Left colon (tissue), 2 donors: ENCODE measurements at regions not wholly inside any gene's neighbourhood (a gene's known extent, or its start where the extent isn't known, plus 50 kb on each side); places are given as distances from the start of the nearest gene placed in this dataset.

ENCODE experiments used
- ATAC-seq: fragments of 200-7000 bp; cut with Tn5 transposase; one replicate; pipeline ENCODE4 v1.9.1; 2020; ENCODE audit warnings: mild to moderate bottlenecking, moderate library complexity
- DNase-seq, 2 donors: peaks; one replicate each; pipeline ENCODE4 v3.0.0-alpha.2; 2020
- intact Hi-C, 2 donors: fragments of 100-400 bp; cut with DNase I in 1 of 2; cut with micrococcal nuclease in 1 of 2; formaldehyde crosslinking; loops; one replicate each; pipeline versions ENCODE4 v1.11.2 to v1.14.0; 2022; cut with DNase I, micrococcal nuclease
- donor health status: DM: no; HTN: no; CAD: no.
- donor health status: DM: yes; HTN: yes; CAD: no.

DNA sequence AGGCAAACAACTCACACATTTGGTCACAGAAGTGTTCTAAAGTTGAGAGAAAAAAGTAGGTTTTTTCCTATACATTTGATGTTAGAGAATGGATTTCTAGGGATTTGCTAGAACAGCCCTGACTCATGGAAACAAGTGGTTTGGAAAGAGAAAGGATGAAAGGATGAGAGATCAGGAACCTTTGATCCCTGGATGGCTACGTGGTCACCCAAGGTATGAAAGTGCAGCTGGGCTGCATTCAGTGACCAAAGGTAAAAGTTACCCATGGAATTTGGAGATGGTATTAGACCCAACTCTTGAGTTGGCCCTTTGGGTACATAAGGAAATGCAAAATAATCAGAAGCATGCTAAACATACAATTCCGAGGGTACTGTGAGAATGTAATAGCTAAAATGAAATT lies 61.3 kb upstream of the SPIN1 start:
- DNase-seq: no peak
- intact Hi-C loops: no loop called here
- ATAC-seq: no peak

DNA sequence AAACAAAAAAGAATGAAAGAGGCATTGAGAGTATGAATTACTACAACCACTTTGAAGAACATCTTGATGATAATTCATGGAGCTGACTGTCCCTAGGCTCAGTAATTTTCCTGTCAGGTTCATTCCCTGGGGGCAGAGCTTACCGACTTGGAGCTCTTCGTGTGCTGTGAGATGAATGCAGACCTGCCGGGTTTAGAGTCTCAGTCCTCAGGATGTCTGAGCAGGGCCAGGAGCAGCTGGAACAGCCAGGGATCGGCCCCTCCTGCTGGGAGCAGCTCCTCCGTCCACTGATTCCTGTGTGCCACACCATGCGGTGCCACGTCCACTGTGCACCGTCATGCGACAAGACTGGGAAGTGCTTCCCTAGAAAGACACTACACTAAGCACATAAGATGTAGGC lies 62.2 kb upstream of the SPIN1 start:
- DNase-seq (no peak), ATAC-seq (no peak)
- intact Hi-C loops: no loop called here

DNA sequence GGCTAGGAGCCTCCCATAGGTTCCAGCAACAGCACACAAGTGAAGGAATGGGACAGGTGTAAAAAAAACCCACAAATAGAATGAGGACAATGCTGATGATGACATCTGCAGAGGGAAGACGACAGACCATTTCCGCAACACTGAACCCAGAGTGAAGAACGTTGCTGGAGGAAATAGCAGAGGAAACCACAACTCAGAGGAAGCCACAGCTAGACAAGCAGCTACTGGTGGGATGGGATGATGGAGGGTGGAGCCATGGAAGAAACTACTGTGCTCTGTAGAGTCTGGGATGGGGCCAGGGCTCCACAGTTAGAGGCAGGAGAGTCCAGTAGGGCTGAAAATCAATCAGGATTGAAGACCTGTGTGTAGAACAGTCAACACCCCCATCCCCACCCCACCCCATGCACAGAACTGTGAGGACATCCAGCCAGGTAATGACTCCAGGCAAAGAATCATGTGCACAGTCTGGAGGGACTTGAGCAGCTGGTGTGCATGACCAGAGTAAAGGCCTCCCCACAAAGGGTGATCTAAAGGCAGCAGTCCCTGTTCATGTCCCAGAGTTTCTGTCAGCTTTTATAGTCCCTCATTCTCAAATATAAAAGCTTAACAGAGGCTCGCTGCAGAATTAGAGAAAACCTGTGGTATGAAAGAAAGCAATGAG lies 65.2 kb upstream of the SPIN1 start:
- peak; percentile 10 to 32 for DNase-seq
- intact Hi-C loops: no loop called here
- no peak for ATAC-seq

DNA sequence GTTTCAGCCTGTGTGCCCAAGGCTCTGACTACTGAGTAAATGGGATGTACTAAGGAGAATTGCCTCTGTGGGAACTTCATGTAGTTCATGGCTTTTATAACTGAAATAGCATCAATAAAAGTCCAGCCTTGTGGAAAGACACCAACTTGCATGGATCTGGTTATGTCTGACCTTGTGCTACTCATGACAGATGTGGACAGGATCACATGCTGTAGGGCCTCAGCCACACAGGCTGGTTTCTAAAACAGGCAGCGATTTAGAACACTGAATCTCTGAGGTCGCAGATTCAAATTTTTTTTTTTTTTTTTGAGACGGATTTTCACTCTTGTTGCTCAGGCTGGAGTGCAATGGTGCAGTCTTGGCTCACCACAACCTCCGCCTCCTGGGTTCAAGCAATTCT lies 66.5 kb upstream of the SPIN1 start:
- ATAC-seq: no peak
- intact Hi-C loops: no loop called here
- no peak for DNase-seq

DNA sequence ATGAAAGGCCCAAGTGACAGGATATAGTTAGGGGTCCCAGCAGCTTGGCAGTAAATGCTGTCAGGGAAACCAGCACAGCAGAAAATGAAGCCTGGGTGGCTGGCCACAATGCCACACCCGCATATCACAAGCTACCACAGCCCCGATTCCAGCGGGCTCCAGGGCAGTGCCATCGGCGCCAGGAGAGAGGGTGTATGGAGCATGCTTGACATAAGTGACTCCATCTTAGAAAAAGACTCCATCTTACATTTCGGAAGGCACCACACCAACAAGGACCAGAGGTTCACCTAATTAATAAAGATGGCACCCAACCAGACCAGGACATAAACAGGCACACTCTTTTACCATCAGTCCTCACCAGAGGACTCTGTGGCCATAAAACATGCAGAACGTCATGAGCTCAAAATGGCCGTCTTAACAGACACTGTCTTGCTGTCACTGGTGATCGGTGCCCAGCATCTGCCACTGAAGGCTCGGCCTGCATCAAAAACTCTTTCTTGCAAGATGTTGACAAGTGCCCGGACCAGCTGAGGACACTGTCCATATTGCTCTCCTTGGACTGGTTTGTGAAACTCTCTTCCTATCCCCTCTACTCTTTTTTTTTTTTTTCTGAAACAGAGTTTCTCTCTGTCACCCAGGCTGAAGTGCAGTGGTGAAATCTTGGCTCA lies 67.4 kb upstream of the SPIN1 start:
- ATAC-seq: no peak
- intact Hi-C loops: no loop called here
- DNase-seq: no peak

DNA sequence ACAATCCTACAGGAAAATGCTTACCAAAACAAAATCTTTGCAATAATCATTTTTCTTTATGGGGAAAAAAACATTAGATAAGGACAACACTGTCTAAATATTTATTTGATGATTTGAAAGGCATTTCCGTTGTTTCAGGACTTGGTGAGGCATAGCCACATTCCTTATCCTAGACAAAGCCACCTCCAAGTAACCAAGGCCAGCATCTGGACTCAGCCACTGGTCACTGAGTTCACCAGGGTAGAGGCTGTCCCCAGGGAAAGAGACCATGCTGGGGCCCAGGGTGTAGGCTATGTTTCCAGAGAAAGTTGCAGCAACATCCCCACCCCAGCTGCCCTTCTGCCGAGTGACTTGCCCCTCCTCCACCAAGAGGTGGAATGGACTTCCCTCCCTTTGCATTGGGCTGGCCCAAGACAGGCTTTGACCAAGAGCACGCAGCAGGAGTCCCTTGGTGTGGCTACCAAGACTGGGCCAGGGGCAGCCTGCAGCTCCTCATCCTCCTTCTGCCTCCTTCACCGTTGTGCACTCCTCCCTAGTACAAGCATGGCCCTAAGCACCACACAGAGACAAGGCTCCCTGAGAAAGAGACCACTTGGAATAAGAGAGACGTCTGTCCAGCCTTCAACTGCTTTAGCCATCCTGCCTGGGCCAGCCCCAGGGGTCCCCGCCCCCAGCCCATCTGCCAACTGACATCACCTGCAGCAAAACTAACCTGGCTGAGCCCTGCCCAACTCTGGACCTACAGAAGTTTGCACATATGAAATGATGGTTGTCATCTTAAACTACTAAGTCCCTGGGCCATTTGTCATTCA lies 68.1 kb upstream of the SPIN1 start:
- ATAC-seq: no peak
- intact Hi-C loops: no loop called here
- DNase-seq: no peak

DNA sequence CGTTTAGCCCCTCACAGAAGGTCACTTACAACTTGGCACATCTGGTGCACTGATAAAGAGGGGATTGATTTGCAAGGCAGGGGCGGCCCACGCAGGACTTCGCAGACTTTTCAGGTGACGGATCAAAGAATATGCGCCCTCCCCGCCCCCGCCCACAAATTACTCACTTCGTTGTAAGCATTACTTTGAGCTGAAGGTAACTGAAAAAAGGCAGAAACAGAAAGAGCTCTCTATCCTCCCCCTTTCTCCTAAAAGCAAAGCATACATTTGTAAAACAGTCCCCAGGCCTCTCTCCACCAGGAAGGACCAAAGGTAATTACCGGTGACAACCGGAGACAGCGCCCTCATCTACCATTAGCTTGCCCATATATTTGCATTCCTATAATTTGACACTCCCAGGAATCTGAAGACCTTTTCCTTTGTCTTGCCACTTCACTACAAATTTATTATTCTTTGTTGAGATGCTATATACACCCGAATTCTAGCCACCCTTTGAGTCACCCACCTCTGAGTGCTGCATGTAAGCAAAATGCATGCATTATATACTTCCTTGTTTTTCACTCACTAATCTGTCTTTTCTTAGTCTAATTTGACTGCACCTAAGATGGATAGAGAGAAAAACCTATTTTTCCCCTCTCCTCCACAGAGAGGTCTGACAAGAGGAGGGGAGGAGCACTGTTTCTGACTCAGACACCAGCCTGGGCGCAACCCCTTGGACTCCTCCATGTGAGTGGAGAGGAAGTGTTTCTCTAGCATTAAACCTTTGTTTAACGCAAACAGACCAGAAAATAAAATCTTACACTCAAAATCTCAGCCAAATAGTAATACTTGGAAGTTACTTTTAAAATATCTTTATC lies 74.7 kb upstream of the SPIN1 start:
- intact Hi-C loops: no loop called here
- ATAC-seq (peak; percentile 42), DNase-seq (no peak)

DNA sequence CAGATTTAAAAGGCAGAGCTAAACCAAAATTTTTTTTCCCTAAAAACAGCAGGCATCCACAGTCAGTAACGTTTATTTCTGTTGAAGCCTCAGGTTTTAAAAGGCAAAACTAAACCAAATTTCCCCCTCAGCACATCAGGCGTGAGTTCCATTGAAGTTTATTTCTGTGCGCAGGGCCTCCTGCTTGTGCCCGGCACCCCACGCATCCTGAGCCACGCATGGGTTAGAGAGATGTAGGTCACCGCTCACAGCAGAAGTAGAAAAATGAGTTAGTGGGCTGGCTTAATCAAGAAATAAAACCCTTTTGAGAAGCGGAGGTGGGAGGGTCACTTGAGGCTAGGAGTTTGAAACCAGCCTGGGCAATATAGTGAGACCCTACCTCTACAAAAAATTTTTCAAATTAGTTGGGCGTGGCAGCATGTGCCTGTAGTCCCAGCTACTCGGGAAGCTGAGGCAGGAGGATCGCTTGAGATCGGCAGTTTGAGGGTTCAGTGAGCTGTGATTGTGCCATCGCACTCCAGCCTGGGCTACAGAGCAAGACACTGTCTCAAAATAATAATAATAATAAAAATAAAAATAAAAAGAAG lies 75.6 kb upstream of the SPIN1 start:
- intact Hi-C loops: no loop called here
- no peak for ATAC-seq
- DNase-seq: no peak

DNA sequence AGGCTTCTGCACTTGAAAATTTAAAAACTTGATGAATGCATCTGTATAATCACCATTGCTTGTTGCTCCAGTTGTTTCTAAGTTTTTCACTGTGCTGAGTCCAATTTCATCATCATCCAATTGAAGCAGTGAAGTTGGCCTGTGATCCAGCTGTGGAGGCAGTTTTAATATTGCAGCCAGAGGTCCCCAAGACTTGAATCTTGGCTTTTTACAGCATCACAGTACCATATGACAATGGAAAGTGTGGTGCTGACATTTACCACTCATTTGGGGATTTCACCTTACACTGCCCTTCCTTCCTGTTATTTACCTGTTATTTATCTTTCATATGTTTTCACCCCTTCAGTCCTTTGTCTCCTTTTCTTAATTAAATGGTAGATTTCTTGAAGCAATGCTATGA lies 76.2 kb upstream of the SPIN1 start:
- DNase-seq (no peak), ATAC-seq (no peak)
- intact Hi-C loops: no loop called here

DNA sequence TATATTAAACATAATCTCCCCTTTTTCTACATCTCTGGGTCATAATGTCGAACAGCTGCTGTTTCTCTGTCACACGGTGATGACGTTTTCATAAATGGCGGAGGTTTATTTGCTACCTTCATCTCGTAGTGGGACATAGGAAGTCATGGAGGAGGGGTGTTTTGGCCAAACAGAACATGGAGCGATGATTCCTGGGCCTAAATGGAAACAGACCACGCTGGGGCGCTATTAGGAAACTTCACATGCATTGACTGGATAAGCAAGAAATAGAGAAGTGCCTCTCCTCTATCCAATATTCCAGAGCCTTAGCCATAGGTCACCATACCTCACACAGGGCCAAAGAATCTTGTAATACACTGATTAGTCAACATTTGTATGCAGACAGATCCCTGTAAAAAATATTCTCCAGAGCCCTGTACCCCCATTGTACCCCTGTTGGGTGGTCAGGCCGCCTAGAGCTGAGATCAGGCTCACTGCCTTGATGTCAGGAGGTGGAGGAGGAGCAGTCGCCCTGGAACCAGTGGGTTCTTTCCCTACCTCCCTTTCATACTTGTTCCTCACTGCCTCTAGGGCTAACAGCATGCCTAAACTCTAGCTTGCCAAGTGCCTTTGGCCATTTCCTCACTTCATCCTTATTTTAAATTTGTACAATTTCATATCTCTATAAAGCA lies 77.8 kb upstream of the SPIN1 start:
- no peak for ATAC-seq
- intact Hi-C loops: no loop called here
- DNase-seq: no peak

DNA sequence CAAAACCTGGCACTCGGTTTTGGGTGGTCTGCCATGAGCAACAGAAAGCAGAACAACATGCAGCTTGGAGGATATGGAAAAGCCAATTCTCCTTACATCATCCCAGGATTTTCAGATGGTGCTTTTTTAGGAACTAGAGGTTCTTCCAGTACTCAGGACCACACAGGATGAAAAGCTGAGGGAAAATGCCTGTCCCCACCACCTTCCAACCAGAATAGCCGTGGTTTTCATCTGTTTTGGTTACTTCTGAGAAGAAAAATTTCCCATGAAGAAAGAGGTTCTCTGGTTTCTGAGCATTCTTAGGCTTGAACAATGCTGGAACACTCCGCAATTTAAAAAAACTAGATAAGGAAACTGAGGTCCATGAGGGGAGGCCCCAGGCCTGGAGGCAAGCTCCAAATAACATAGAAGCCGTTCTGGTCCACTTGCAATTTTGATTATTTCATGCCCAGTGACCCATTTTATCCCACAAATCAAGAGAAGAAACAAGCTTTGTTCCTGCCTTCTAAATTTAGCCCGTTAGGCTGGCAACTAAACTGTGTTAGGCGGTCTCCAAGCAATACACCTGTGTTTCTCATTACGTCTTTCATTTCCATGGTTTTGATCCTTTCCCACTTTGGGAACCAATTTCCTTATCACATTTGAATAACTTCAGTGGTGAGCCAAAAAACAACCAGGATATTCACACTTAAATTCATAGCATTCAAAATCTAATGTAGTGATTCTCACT lies 79.2 kb upstream of the SPIN1 start:
- DNase-seq (no peak), ATAC-seq (no peak)
- intact Hi-C loops: no loop called here

DNA sequence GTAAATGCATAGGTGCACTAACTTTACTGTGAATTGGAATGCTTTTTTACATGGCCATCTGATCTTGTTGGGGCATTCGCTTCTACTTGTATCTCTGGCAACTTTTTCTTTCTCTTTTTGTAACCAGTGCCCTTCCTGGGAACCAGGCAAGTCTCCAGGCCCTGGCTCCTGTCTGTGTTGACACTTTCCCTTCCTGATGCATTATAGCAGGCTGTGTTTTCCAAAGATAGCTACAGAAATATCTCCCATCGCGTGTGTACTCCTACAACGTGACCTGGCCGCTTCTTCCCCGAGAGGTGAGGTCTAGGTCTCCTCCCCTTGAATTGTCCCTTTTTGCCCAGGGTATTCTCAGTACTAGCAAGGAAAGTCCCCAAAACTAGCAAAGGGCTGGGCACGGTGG lies 81.1 kb upstream of the SPIN1 start:
- DNase-seq: no peak
- intact Hi-C loops: no loop called here
- ATAC-seq: no peak

DNA sequence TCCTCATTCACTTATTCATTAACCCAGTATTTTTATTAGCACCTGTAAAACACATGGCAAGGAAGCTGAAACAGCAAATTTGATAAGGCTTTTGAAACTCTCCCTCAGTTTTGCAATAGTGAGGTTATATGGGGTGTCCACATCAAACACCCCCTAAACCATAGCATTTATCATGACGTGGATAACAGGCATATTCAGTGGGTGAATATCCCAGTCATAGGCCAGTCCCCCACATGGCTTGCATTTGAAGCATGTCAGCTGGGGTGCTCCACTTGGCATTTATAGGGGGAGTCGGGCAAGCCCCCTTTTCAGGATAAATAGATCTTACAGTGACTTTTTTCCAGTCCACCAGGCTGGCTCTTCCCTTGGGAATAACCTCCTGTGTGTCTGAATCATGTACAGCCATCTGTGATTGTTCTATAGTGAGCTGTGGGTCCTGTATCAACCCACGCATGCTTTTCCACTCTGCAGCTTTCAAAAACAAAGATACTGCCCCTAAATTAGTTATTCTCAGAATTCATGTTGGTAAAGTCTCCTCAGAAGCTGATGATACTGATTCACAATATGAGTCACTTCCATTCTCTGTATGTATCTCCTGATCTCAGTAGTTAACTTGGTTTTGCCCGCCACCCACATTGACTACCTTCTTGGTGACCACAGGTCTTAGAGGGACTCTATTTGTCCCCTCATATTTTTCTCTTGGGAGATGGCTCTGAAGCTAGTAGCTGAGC lies 84.4 kb upstream of the SPIN1 start:
- DNase-seq (no peak), ATAC-seq (no peak)
- intact Hi-C loops: no loop called here

DNA sequence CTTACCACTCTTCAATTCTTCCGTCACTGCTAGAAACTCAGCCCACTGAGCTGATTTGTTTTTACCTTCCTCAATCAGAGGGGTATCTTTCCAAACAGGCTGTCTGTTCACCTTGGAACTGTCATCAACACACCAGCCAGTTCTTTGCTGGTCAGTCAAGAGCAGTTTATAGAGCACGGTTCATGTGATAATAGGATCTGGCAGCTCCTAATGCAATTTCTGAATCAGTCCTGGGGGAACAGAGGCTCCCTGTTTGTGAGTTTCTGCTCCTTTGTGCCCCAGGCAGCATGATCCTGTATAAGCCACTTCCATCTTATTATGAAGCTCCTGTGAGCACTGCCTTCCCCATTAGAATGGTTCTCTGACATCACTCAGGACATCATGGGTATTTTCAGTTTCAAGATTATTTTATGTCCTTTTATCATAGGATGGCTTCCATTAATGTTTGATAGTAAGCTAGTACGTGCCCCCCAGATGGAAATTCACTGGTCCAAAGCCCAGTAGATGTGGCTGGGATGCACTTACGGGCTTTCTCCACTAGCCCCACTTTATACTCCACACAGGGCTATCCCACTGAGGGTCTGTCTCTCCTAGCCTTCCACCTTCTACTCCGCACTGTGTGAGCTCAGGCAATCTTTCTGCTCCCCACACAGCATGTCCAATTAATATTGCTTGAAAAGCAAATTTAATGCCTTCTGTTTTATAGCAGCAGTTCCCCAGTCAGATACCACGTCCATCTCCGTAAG lies 85.5 kb upstream of the SPIN1 start:
- DNase-seq: no peak
- ATAC-seq: no peak
- intact Hi-C loops: no loop called here

DNA sequence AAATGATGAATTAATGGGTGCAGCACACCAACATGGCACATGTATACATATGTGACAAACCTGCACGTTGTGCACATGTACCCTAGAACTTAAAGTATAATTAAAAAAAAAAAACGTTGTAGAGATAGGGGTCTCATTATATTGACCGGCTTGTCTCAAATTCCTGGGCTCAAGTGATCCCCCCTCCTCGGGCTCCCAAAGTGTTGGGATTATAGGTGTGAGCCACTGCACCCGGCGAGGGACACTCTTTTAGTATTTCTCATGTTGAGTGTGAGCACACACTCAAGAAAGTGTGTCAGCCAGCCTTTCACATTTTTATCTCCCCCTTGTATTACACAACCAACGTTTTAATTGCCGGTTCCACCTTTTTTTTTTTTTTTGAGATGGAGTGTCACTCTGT lies 87.7 kb upstream of the SPIN1 start:
- ATAC-seq: no peak
- no peak for DNase-seq
- intact Hi-C loops: no loop called here

DNA sequence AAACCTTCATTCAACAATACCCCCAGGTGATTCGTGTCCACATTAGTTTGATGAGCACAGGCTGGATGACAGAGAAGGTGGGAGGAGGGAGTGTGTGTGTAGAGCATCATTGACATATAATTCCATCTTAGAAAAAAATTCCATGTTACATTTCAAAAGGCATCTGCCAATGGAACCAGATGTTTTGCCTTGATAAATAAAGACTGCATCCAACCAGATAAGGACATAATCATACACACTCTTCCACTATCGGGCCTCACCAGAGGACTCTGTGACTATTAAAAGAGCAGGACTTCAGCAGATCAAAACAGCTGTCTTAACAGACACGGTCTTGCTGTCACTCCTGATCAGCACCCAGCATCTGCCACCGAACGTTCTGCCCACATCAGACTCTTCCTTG lies 96.4 kb upstream of the SPIN1 start:
- intact Hi-C loops: no loop called here
- no peak for ATAC-seq
- DNase-seq: no peak

DNA sequence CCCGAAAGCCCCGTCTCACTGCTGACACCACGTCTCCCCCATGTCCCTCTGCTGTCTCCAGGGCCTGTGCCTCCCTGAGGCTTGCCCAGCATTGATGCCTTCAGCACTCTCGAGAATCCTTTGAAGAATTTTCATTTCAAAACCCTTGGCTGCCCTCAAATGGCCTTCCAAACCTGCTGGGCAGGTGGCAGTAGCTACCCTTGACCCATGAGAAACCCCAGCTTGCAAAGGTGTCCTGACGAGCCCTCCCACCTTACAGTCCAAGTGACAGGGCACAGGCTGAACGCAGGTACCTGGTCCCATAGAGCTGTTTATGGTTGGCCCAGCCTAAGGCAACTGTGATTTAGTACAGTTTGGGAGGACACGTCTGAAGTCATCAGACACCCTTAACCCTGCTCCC lies 97.2 kb upstream of the SPIN1 start:
- ATAC-seq: no peak
- intact Hi-C loops: no loop called here

More for the DNA sequence above, 97.2 kb upstream of the SPIN1 start:
- no peak for DNase-seq
